GM12865 (cell line): ENCODE measurements at regions not wholly inside any gene's neighbourhood (a gene's known extent, or its start where the extent isn't known, plus 50 kb on each side); places are given as distances from the start of the nearest gene placed in this dataset.

Experiments
- DNase-seq: peaks from one replicate; pipeline ENCODE4 v3.0.0; 2010; ENCODE audit warnings: low read depth
- H3K4me3 ChIP-seq: 2 replicates; pipeline ENCODE4 v1.5.1; 2011; ENCODE audit warnings: mild to moderate bottlenecking, low read depth, low read length, control low read depth
- CTCF ChIP-seq: IDR thresholded peaks from 2 replicates; pipeline ENCODE4 v1.5.1; 2011; ENCODE audit warnings: low read length, control low read depth, low read depth, inconsistent platforms; ENCODE audit not compliant: insufficient read depth; ENCODE audit errors: missing control alignments

GRCh38 chr20:23203951-23204730, 118.0 kb upstream of the CD93 start:
- no peak overlapping the region for H3K4me3 ChIP-seq
- DNase-seq: no peak
- no peak for TF ChIP-seq CTCF

- no peak for DNase-seq
- TF ChIP-seq CTCF: no peak
- H3K4me3 ChIP-seq: no peak overlapping the region
Measured at GRCh38 chr20:23203310-23203709, 117.2 kb upstream of the CD93 start.

GRCh38 chr20:23201658-23202057, 115.5 kb upstream of the CD93 start:
- H3K4me3 ChIP-seq: no peak overlapping the region
- DNase-seq: no peak
- no peak for TF ChIP-seq CTCF

GRCh38 chr20:23200914-23201313, 114.8 kb upstream of the CD93 start:
- TF ChIP-seq CTCF: peak; percentile 35
- no peak overlapping the region for H3K4me3 ChIP-seq
- peak; percentile 28 for DNase-seq

- DNase-seq: peak; percentile 12
- TF ChIP-seq CTCF: no peak
Measured at GRCh38 chr20:23200413-23200812, 114.3 kb upstream of the CD93 start.

DNA sequence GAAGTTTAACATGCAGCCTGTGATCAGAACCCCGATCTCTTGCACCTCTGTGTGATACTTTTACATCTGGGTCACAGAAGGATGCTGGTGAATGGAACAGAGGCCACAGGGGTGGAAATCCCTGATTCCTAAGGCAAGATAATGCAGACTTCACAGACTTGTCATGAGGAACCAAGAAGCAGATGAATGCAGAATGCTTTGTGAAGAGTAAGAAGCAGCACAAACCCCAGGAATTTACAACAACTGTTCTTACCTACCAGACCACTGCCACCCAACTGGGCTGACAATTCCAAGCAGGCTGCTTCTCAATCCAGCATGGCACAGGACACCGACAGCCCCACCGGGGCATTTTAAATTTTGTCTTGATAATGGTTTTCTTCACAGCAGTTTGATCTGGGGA, 113.2 kb upstream of the CD93 start:
- DNase-seq: no peak

More at GRCh38 chr20:23200413-23200812, 114.3 kb upstream of the CD93 start:
- no peak overlapping the region for H3K4me3 ChIP-seq

More for the DNA sequence above, 113.2 kb upstream of the CD93 start:
- no peak overlapping the region for H3K4me3 ChIP-seq
- TF ChIP-seq CTCF: no peak
